GM18909 (cell line): ENCODE measurements at regions not wholly inside any gene's neighbourhood (a gene's known extent, or its start where the extent isn't known, plus 50 kb on each side); places are given as distances from the start of the nearest gene placed in this dataset.
"Not testable (repeated sequence)": the region's sequence is repeated elsewhere in the genome, so short reads cannot be mapped to it uniquely, and the experiment has no call there.

Source experiments
- ATAC-seq: cut with Tn5 transposase; IDR thresholded peaks from one replicate; pipeline ENCODE4 v1.9.1; 2021; ENCODE audit warnings: mild to moderate bottlenecking; ENCODE audit not compliant: unreplicated experiment, poor library complexity

GRCh38 chr6:21282360-21282759 lies 311.2 kb upstream of the SOX4 start:
- not testable (repeated sequence) for ATAC-seq

GRCh38 chr6:21284166-21284565 lies 309.4 kb upstream of the SOX4 start:
- no peak for ATAC-seq

GRCh38 chr6:21284706-21285105 lies 308.8 kb upstream of the SOX4 start:
- ATAC-seq = no peak

GRCh38 chr6:21294144-21294543 lies 299.4 kb upstream of the SOX4 start:
- no peak for ATAC-seq

- no peak for ATAC-seq
These were observed 297.9 kb upstream of the SOX4 start for GRCh38 chr6:21295506-21296240.

- no peak for ATAC-seq
These were observed 295.9 kb upstream of the SOX4 start for GRCh38 chr6:21297665-21298064.

- ATAC-seq = no peak
These were observed 294.3 kb upstream of the SOX4 start for GRCh38 chr6:21299216-21299615.

- no peak for ATAC-seq
These were observed 293.1 kb upstream of the SOX4 start for GRCh38 chr6:21300439-21300838.

GRCh38 chr6:21305893-21306332 lies 287.6 kb upstream of the SOX4 start:
- ATAC-seq = no peak

GRCh38 chr6:21306546-21306945 lies 287.0 kb upstream of the SOX4 start:
- ATAC-seq = no peak

- ATAC-seq = no peak
These were observed 283.7 kb upstream of the SOX4 start for GRCh38 chr6:21309807-21310221.

- ATAC-seq = no peak
These were observed 282.9 kb upstream of the SOX4 start for GRCh38 chr6:21310568-21311140.

GRCh38 chr6:21312118-21312517 lies 281.4 kb upstream of the SOX4 start:
- no peak for ATAC-seq

- ATAC-seq = no peak
These were observed 275.9 kb upstream of the SOX4 start for GRCh38 chr6:21317642-21318041.

GRCh38 chr6:21321076-21321475 lies 272.5 kb upstream of the SOX4 start:
- ATAC-seq = no peak

- ATAC-seq = no peak
These were observed 272.0 kb upstream of the SOX4 start for GRCh38 chr6:21321531-21321930.

GRCh38 chr6:21323577-21323976 lies 270.0 kb upstream of the SOX4 start:
- ATAC-seq = no peak

- ATAC-seq = no peak
These were observed 268.2 kb upstream of the SOX4 start for GRCh38 chr6:21325201-21325856.

- ATAC-seq = no peak
These were observed 266.0 kb upstream of the SOX4 start for GRCh38 chr6:21327326-21328112.

- ATAC-seq = no peak
These were observed 262.3 kb upstream of the SOX4 start for GRCh38 chr6:21331235-21331634.

GRCh38 chr6:21332077-21332476 lies 261.5 kb upstream of the SOX4 start:
- no peak for ATAC-seq
